ENCODE measurements at regions not wholly inside any gene's neighbourhood (a gene's known extent, or its start where the extent isn't known, plus 50 kb on each side); places are given as distances from the start of the nearest gene placed in this dataset.

GRCh38 chr6:138600261-138600660, 101.0 kb upstream of the NHSL1 start:
- H3K79me2 ChIP-seq (replicated peaks; ENCODE audit: insufficient read depth): peaks cover 21% of the 10 kb centered on the region
- DNase-seq (ENCODE audit: low spot score): no peak
- ATAC-seq: no peak
- no peak overlapping the region for H3K4me3 ChIP-seq
- no peaks in the 10 kb centered on the region for H3K27me3 ChIP-seq (ENCODE audit: insufficient read depth)
- peaks cover under 1% of the 10 kb centered on the region for H3K27me3 Mint-ChIP-seq (ENCODE audit: insufficient read depth, low read depth, poor library complexity)
- no peak overlapping the region for H3K4me2 ChIP-seq
- H2AFZ ChIP-seq: no peak overlapping the region
- TF ChIP-seq REST (IDR thresholded peaks at IDR 0.05; ENCODE audit: unreplicated experiment): no peak
- TF ChIP-seq ZNF114 (CRISPR knock-in tag; IDR thresholded peaks at IDR 0.05): no peak
- no peak for TF ChIP-seq ZNF331 (CRISPR knock-in tag; IDR thresholded peaks at IDR 0.05; ENCODE audit: low read depth)
- no peak for TF ChIP-seq JUNB (IDR thresholded peaks at IDR 0.05; ENCODE audit: unreplicated experiment)
- no peak for TF ChIP-seq EZH2 (IDR thresholded peaks at IDR 0.05; ENCODE audit: low read depth, unreplicated experiment)
- TF ChIP-seq CTCF (conservative IDR thresholded peaks at IDR 0.05; ENCODE audit: low read depth in 2 of 2): no peak
- no peak for TF ChIP-seq ETS1 (IDR thresholded peaks at IDR 0.05)
- TF ChIP-seq STAT1 (IDR thresholded peaks at IDR 0.05; ENCODE audit: unreplicated experiment): no peak
- TF ChIP-seq ZNF462 (CRISPR knock-in tag; IDR thresholded peaks at IDR 0.05): no peak
- no peak for TF ChIP-seq EZH2phosphoT487 (IDR thresholded peaks at IDR 0.05; ENCODE audit: unreplicated experiment)
- TF ChIP-seq CREB1 (CRISPR knock-in tag; IDR thresholded peaks at IDR 0.05; ENCODE audit: low read depth): no peak
- TF ChIP-seq NANOG (IDR thresholded peaks at IDR 0.05; ENCODE audit: borderline replicate concordance): no peak
- no peak for TF ChIP-seq POLR2AphosphoS5 (IDR thresholded peaks at IDR 0.05; ENCODE audit: low read depth)
- H3K4me1 ChIP-seq (ENCODE audit: insufficient read depth): peaks cover 30% of the 10 kb centered on the region
- no peaks in the 10 kb centered on the region; the same call in 1 of the 2 replicates for H4K20me1 ChIP-seq (replicated peaks; ENCODE audit: insufficient read depth)
- H3K36me3 Mint-ChIP-seq (ENCODE audit: low read depth): no peaks in the 10 kb centered on the region
- peaks cover 32% of the 10 kb centered on the region for H3K4me1 Mint-ChIP-seq
- no peaks in the 10 kb centered on the region for H3K36me3 ChIP-seq (ENCODE audit: insufficient read depth)
- no peaks in the 10 kb centered on the region for H3F3A ChIP-seq (replicated peaks; ENCODE audit: low read depth)
- H3K27ac Mint-ChIP-seq: no peak overlapping the region
- no peak overlapping the region for H3K4me3 Mint-ChIP-seq
- no peaks in the 10 kb centered on the region for H3K9me2 ChIP-seq (ENCODE audit: insufficient read depth)
- H3K27ac ChIP-seq (ENCODE audit: low read depth): no peak overlapping the region
- H3K9me3 Mint-ChIP-seq: no peaks in the 10 kb centered on the region; the same call in 2 of the 3 replicates

Measured in GM23338 (cell line).